ENCODE measurements at regions not wholly inside any gene's neighbourhood (a gene's known extent, or its start where the extent isn't known, plus 50 kb on each side); places are given as distances from the start of the nearest gene placed in this dataset.

DNA sequence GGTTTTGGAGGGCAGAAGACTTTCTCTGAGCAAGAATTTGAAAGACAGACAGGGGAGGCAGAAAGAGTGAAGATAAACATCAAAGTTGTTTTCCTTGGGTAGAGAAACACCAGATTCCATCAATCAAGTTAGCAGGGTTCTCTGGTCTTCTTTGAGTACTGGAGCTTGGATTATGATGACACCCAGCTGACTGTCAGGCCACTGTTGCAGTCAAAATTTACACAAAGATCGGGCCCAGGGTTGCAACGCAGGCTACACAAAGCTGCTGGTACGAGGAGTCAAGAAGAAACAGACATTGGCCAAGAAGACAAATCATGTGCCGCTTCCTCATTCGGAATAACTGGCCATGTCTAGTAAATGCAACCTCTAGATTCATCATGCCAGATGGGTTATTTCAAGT, 396.2 kb upstream of the XYLT1 start:
- Histone ChIP-seq H3K27me3 (no peaks in the 10 kb centered on the region), H3K4me3 (no peak overlapping the region), H3K27ac (no peak overlapping the region), H3K4me1 (no peaks in the 10 kb centered on the region), H3K36me3 (no peaks in the 10 kb centered on the region), H3K9me3 (no peaks in the 10 kb centered on the region), H3K9ac (ENCODE audit: low read depth in 2 of 2, low read length in 2 of 2) (no peak overlapping the region)
- intact Hi-C loops (cut with DNase I) = no loop called here
- DNase-seq = no peak
- TF ChIP-seq, protein P1, sequence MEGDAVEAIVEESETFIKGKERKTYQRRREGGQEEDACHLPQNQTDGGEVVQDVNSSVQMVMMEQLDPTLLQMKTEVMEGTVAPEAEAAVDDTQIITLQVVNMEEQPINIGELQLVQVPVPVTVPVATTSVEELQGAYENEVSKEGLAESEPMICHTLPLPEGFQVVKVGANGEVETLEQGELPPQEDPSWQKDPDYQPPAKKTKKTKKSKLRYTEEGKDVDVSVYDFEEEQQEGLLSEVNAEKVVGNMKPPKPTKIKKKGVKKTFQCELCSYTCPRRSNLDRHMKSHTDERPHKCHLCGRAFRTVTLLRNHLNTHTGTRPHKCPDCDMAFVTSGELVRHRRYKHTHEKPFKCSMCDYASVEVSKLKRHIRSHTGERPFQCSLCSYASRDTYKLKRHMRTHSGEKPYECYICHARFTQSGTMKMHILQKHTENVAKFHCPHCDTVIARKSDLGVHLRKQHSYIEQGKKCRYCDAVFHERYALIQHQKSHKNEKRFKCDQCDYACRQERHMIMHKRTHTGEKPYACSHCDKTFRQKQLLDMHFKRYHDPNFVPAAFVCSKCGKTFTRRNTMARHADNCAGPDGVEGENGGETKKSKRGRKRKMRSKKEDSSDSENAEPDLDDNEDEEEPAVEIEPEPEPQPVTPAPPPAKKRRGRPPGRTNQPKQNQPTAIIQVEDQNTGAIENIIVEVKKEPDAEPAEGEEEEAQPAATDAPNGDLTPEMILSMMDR (IDR thresholded peaks at IDR 0.05) = no peak

DNA sequence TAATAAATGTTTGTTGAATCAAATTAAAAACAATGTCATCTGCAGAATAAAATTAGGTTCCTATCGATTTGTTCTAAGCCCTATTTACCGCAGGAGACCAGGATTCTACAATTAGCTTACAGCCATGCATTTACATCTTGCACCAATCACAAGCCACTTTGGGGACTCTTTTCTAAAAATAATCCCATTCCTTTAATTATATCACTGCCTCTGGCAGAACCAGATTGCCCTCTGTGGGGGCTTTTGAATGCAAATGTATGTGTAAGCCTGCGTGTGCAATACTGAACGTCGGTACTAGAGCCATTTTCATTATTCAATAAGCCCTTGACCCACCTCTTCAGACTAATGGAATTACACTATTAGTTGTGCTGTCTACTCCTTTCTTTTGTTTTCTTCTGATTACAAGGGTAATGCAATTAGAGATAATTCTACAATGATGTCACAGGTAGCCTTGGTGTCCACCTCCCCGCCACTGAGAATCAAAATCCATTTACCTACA, 391.3 kb upstream of the XYLT1 start:
- H3K4me1 ChIP-seq = no peaks in the 10 kb centered on the region
- DNase-seq = no peak
- H3K4me3 ChIP-seq = no peak overlapping the region
- H3K9ac ChIP-seq (ENCODE audit: low read depth in 2 of 2, low read length in 2 of 2) = no peak overlapping the region
- intact Hi-C loops (cut with DNase I) = no loop called here
- no peaks in the 10 kb centered on the region for H3K9me3 ChIP-seq
- H3K27ac ChIP-seq = no peak overlapping the region
- TF ChIP-seq, protein P1 (IDR thresholded peaks at IDR 0.05) = no peak
- no peaks in the 10 kb centered on the region for H3K36me3 ChIP-seq
- H3K27me3 ChIP-seq = no peaks in the 10 kb centered on the region

DNA sequence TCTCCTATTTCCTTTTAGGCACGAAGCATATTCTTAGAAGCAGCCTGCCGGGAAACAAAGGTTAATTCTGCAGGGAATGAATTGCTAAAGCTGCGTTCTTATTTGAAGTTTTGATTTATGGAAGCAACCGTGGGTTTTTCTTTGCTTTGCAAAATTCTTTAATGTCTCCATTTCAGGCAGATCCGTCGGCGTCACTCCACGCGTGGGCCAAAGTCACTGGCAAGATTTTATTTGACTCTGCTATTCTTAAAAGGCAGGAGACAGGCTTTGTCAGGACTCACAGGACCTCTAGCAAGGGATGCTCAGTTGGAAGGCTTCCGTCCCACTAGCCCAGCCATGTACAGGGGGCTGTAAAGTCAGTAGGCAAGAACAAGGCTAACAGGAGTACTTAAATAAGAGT, 387.3 kb upstream of the XYLT1 start:
- Histone ChIP-seq H3K9me3 (no peaks in the 10 kb centered on the region), H3K36me3 (no peaks in the 10 kb centered on the region), H3K27ac (no peak overlapping the region), H3K9ac (ENCODE audit: low read depth in 2 of 2, low read length in 2 of 2) (no peak overlapping the region), H3K4me1 (no peaks in the 10 kb centered on the region), H3K27me3 (no peaks in the 10 kb centered on the region), H3K4me3 (no peak overlapping the region)
- TF ChIP-seq, protein P1 (IDR thresholded peaks at IDR 0.05) = no peak
- intact Hi-C loops (cut with DNase I) = no loop called here
- DNase-seq = no peak

DNA sequence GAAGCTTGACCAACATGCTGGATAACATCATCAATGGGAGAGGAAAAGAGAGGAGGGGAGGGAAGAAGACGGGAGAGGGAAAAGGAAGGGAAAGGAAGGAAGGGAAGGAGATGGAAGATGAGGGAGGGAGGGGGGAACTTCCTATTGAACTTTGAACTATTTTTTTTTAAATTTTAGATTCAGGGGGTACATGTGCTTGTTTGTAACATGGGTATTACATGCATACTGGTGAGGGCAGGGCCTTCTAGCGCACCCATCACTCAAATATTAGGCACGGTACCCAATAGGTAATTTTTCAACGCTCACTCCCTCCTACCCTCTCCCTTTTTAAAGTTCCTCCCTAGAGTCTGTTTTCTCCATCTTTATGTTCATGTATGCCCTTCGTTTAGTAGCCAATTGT, 383.2 kb upstream of the XYLT1 start:
- H3K9me3 ChIP-seq = no peaks in the 10 kb centered on the region
- no peak overlapping the region for H3K4me3 ChIP-seq
- no peaks in the 10 kb centered on the region for H3K36me3 ChIP-seq
- DNase-seq = no peak
- no peaks in the 10 kb centered on the region for H3K4me1 ChIP-seq
- no peaks in the 10 kb centered on the region for H3K27me3 ChIP-seq
- H3K27ac ChIP-seq = no peak overlapping the region
- no peak overlapping the region for H3K9ac ChIP-seq (ENCODE audit: low read depth in 2 of 2, low read length in 2 of 2)
- intact Hi-C loops (cut with DNase I) = no loop called here
- TF ChIP-seq, protein P1 (IDR thresholded peaks at IDR 0.05) = no peak

DNA sequence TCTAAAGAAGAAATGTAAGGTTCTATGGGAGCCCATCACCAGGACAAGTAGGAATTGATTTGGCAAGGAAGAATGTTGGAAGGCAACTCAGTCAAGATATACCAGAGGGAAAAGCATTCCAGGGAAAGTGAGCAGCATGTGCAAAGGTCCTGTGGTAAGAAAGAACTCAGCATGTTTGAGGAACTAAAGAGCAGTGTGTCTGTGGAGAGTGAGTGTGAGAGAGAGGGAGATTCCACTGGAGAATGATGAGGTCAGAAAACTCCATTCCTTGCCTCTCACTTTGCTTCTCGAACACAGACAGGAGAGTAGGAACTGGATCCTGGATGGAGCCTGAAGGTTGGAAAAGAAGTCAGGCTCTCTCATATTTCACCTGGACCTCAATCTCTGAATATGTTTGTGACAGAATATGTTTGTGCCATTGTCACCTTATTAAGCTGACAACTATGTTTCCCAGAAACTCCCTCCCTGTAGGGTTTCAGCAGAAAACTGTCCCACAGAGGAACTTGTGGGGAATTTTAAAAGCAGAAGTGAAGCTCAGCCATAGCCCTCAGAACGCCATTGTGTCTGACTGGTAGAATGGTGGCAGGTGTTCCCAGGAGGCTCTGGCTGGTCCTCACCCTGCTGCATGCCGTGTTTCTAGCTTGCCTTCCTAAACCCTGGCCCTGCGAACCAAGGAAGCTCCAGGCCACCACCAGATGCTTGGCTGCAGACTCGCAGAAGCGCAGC, 382.4 kb upstream of the XYLT1 start:
- TF ChIP-seq, protein P1 (IDR thresholded peaks at IDR 0.05) = no peak
- H3K36me3 ChIP-seq = no peaks in the 10 kb centered on the region
- no peak overlapping the region for H3K4me3 ChIP-seq
- DNase-seq = no peak
- no peak overlapping the region for H3K27ac ChIP-seq
- H3K9ac ChIP-seq (ENCODE audit: low read depth in 2 of 2, low read length in 2 of 2) = no peak overlapping the region
- intact Hi-C loops (cut with DNase I) = no loop called here
- no peaks in the 10 kb centered on the region for H3K27me3 ChIP-seq
- no peaks in the 10 kb centered on the region for H3K9me3 ChIP-seq
- no peaks in the 10 kb centered on the region for H3K4me1 ChIP-seq
